ENCODE measurements at regions not wholly inside any gene's neighbourhood (a gene's known extent, or its start where the extent isn't known, plus 50 kb on each side); places are given as distances from the start of the nearest gene placed in this dataset.

GRCh38 chr6:63458480-63459115, 113.7 kb upstream of the LOC128125822 start:
- TF ChIP-seq, protein P1, sequence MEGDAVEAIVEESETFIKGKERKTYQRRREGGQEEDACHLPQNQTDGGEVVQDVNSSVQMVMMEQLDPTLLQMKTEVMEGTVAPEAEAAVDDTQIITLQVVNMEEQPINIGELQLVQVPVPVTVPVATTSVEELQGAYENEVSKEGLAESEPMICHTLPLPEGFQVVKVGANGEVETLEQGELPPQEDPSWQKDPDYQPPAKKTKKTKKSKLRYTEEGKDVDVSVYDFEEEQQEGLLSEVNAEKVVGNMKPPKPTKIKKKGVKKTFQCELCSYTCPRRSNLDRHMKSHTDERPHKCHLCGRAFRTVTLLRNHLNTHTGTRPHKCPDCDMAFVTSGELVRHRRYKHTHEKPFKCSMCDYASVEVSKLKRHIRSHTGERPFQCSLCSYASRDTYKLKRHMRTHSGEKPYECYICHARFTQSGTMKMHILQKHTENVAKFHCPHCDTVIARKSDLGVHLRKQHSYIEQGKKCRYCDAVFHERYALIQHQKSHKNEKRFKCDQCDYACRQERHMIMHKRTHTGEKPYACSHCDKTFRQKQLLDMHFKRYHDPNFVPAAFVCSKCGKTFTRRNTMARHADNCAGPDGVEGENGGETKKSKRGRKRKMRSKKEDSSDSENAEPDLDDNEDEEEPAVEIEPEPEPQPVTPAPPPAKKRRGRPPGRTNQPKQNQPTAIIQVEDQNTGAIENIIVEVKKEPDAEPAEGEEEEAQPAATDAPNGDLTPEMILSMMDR (IDR thresholded peaks at IDR 0.05 in 4 of 5, conservative IDR thresholded peaks at IDR 0.05 in 1 of 5) = no peak
- no peak for TF ChIP-seq POLR2A (IDR thresholded peaks at IDR 0.05)
